HEK293T (cell line): ENCODE measurements at regions not wholly inside any gene's neighbourhood (a gene's known extent, or its start where the extent isn't known, plus 50 kb on each side); places are given as distances from the start of the nearest gene placed in this dataset.

Source experiments
- FOXK2 ChIP-seq: fragments of 450-650 bp; IDR thresholded peaks from 2 replicates; pipeline ENCODE4 v1.6.1; 2016; ENCODE audit warnings: mild to moderate bottlenecking
- PKNOX1 ChIP-seq: fragments of 450-650 bp; IDR thresholded peaks from 2 replicates; pipeline ENCODE4 v1.6.1; 2016
- SP1 ChIP-seq: fragments of 450-650 bp; IDR thresholded peaks from 2 replicates; pipeline ENCODE4 v1.6.1; 2017

DNA sequence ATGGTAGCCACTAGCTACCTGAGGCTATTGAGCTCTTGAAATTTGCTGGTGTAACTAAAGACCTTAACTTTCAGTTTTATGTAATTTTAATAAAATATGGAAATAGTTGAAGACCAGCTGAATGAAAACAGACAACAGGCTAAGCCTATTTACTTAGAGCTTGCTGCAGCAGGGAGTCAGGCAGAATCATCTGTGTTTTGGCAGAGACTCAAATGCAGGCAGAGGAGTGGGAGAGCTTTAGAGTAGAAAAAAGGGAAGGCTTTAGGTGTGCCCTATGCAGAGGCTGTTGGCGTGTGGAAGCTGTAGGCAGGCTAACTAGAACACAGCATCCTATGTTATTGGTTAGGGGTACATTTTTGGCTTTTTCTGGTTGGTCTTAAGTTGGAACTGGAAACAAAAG lies 304.9 kb upstream of the NBEA start:
- TF ChIP-seq FOXK2: no peak
- TF ChIP-seq PKNOX1: no peak
- TF ChIP-seq SP1: no peak
